ENCODE measurements at regions not wholly inside any gene's neighbourhood (a gene's known extent, or its start where the extent isn't known, plus 50 kb on each side); places are given as distances from the start of the nearest gene placed in this dataset.

GRCh38 chr6:157755746-157756411 is 67.2 kb upstream of the SNX9 start:
- no peak for DNase-seq (ENCODE audit: low read depth)

- peak; percentile 89 for DNase-seq (ENCODE audit: low read depth)
These were observed 66.2 kb upstream of the SNX9 start for GRCh38 chr6:157756708-157757429.

GRCh38 chr6:157757430-157758403 is 65.3 kb upstream of the SNX9 start:
- no peak for DNase-seq (ENCODE audit: low read depth)

- DNase-seq (ENCODE audit: low read depth): no peak
These were observed 64.5 kb upstream of the SNX9 start for GRCh38 chr6:157758516-157759023.

- no peak for DNase-seq (ENCODE audit: low read depth)
These were observed 64.0 kb upstream of the SNX9 start for GRCh38 chr6:157759028-157759427.

GRCh38 chr6:157760137-157760536 is 62.9 kb upstream of the SNX9 start:
- no peak for DNase-seq (ENCODE audit: low read depth)

GRCh38 chr6:157760589-157761330 is 62.3 kb upstream of the SNX9 start:
- DNase-seq (ENCODE audit: low read depth): peak; percentile 50

- peak; percentile 33 for DNase-seq (ENCODE audit: low read depth)
These were observed 61.6 kb upstream of the SNX9 start for GRCh38 chr6:157761331-157761921.

- DNase-seq (ENCODE audit: low read depth): no peak
These were observed 61.1 kb upstream of the SNX9 start for GRCh38 chr6:157761926-157762325.

- DNase-seq (ENCODE audit: low read depth): peak; percentile 9
These were observed 60.4 kb upstream of the SNX9 start for GRCh38 chr6:157762636-157763035.

- DNase-seq (ENCODE audit: low read depth): peak; percentile 86
These were observed 59.7 kb upstream of the SNX9 start for GRCh38 chr6:157763129-157763903.

GRCh38 chr6:157763904-157764177 is 59.2 kb upstream of the SNX9 start:
- DNase-seq (ENCODE audit: low read depth): no peak

- DNase-seq (ENCODE audit: low read depth): peak; percentile 84
These were observed 58.6 kb upstream of the SNX9 start for GRCh38 chr6:157764178-157765068.

- DNase-seq (ENCODE audit: low read depth): no peak
These were observed 55.9 kb upstream of the SNX9 start for GRCh38 chr6:157766901-157767774.

GRCh38 chr6:157767775-157768156 is 55.3 kb upstream of the SNX9 start:
- DNase-seq (ENCODE audit: low read depth): no peak

GRCh38 chr6:157768304-157768703 is 54.7 kb upstream of the SNX9 start:
- no peak for DNase-seq (ENCODE audit: low read depth)

- DNase-seq (ENCODE audit: low read depth): no peak
These were observed 54.0 kb upstream of the SNX9 start for GRCh38 chr6:157768863-157769551.

Measured in myocyte (in vitro differentiated cells).